Tibial nerve (tissue), 4 donors: ENCODE measurements at regions not wholly inside any gene's neighbourhood (a gene's known extent, or its start where the extent isn't known, plus 50 kb on each side); places are given as distances from the start of the nearest gene placed in this dataset.

Source experiments
- DNase-seq, 2 donors: peaks; one replicate each; pipeline ENCODE4 v3.0.0-alpha.2; 2019; ENCODE audit warnings: low spot score in 2 of 2
- H3K27ac ChIP-seq, 4 donors: fragments of 200-600 bp; sonication (generic) in 3 of 4; one replicate each; pipeline ENCODE4 v1.5.1; 2017 to 2019; ENCODE audit warnings: mild to moderate bottlenecking in 1 of 4
- H3K27me3 ChIP-seq, 2 donors: fragments of 200-600 bp; sonication (generic) in 1 of 2; one replicate each; pipeline versions ENCODE4 v1.5.1 to v1.6.0; 2017 to 2019
- H3K36me3 ChIP-seq, 3 donors: fragments of 200-600 bp; sonication (generic); one replicate each; pipeline ENCODE4 v1.5.1; 2018 to 2019
- H3K4me1 ChIP-seq, 4 donors: fragments of 200-600 bp; sonication (generic) in 3 of 4; one replicate each; pipeline ENCODE4 v1.5.1; 2017 to 2019
- H3K4me3 ChIP-seq, 4 donors: fragments of 200-600 bp; sonication (generic) in 3 of 4; one replicate each; pipeline ENCODE4 v1.5.1; 2017 to 2019; ENCODE audit warnings: mild to moderate bottlenecking in 1 of 4, moderate library complexity in 1 of 4
- H3K9me3 ChIP-seq, 4 donors: fragments of 200-600 bp; sonication (generic) in 3 of 4; one replicate each; pipeline ENCODE4 v1.5.1; 2017 to 2019
- EP300 ChIP-seq, 2 donors: sonication (generic); formaldehyde crosslinking; IDR thresholded peaks; one replicate each; pipeline ENCODE4 v1.6.1; 2017; ENCODE audit warnings: antibody characterized with exemption in 2 of 2, mild to moderate bottlenecking in 1 of 2
- POLR2A ChIP-seq, 2 donors: fragments of 450-650 bp; IDR thresholded peaks; one replicate each; pipeline ENCODE4 v1.6.1; 2017; ENCODE audit warnings: antibody characterized with exemption in 2 of 2, mild to moderate bottlenecking in 2 of 2, moderate library complexity in 2 of 2
- WGBS, 2 donors: methylation state at CpG; one replicate each; pipeline ENCODE4 v1.1.5; 2018; 5-methylcytosine and 5-hydroxymethylcytosine counted together
- TF ChIP-seq, protein P1 (sequence below), 5 experiments: fragments of 200-600 bp in 3 of 5; fragments of 450-650 bp in 2 of 5; sonication (generic) in 3 of 5; IDR thresholded peaks; one replicate each; pipeline ENCODE4 v1.5.1; 2016 to 2019; ENCODE audit warnings: antibody characterized with exemption in 5 of 5, mild to moderate bottlenecking in 3 of 5, moderate library complexity in 2 of 5

DNA sequence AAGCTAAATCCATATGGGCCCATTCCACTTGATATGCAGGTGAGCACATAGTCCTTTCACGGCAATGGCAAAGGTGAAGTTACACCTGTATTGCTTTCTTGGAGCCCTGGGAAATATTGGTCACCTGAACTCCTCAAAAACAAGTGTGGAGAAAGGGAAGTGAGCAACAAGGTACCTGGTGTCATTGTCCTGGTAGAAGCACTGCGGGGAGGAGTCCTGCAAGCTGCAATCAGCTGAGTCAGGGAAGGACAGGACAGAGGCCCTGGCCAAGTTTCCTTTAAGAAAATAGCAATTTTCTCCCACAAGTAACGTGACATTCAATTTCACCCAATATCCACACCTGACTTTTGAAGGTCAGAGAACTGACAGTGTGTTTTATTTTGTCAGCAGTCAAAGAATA, 389.1 kb downstream of the IRS2 start:
- no peak overlapping the region for H3K27ac ChIP-seq
- no peaks in the 10 kb centered on the region for H3K9me3 ChIP-seq
- TF ChIP-seq EP300 (IDR thresholded peaks at IDR 0.05): no peak
- H3K4me1 ChIP-seq: no peaks in the 10 kb centered on the region
- WGBS, 2 donors: 91 to 97% methylated on average over 3 of the region's 3 CpGs
- H3K36me3 ChIP-seq: no peaks in the 10 kb centered on the region
- DNase-seq: no peak
- no peaks in the 10 kb centered on the region for H3K27me3 ChIP-seq
- no peak overlapping the region for H3K4me3 ChIP-seq

DNA sequence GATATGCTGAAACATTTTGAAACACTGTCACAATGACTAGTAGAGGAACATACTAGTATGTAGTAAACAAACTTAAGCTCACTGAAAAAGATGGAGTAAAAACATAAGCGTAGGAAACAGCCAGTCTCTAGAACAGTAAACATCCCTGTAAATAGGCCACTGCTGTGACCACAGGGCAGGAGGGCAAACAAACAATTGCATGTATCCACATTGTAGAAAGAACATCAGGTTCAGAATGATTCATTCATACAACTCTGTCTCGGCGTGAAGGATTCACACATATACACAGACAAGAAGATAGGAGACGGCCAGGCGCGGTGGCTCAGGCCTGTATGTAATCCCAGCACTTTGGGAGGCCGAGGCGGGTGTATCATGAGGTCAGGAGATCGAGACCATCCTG, 390.1 kb downstream of the IRS2 start:
- DNase-seq: no peak
- Histone ChIP-seq H3K4me3 (no peak overlapping the region), H3K4me1 (no peaks in the 10 kb centered on the region), H3K36me3 (no peaks in the 10 kb centered on the region), H3K27me3 (no peaks in the 10 kb centered on the region), H3K27ac (no peak overlapping the region), H3K9me3 (no peaks in the 10 kb centered on the region)
- TF ChIP-seq POLR2A (IDR thresholded peaks at IDR 0.05) (no peak), EP300 (IDR thresholded peaks at IDR 0.05) (no peak)
- TF ChIP-seq, protein P1, sequence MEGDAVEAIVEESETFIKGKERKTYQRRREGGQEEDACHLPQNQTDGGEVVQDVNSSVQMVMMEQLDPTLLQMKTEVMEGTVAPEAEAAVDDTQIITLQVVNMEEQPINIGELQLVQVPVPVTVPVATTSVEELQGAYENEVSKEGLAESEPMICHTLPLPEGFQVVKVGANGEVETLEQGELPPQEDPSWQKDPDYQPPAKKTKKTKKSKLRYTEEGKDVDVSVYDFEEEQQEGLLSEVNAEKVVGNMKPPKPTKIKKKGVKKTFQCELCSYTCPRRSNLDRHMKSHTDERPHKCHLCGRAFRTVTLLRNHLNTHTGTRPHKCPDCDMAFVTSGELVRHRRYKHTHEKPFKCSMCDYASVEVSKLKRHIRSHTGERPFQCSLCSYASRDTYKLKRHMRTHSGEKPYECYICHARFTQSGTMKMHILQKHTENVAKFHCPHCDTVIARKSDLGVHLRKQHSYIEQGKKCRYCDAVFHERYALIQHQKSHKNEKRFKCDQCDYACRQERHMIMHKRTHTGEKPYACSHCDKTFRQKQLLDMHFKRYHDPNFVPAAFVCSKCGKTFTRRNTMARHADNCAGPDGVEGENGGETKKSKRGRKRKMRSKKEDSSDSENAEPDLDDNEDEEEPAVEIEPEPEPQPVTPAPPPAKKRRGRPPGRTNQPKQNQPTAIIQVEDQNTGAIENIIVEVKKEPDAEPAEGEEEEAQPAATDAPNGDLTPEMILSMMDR (IDR thresholded peaks at IDR 0.05): no peak
- WGBS, 2 donors: 89 to 90% methylated on average over 9 of the region's 9 CpGs

DNA sequence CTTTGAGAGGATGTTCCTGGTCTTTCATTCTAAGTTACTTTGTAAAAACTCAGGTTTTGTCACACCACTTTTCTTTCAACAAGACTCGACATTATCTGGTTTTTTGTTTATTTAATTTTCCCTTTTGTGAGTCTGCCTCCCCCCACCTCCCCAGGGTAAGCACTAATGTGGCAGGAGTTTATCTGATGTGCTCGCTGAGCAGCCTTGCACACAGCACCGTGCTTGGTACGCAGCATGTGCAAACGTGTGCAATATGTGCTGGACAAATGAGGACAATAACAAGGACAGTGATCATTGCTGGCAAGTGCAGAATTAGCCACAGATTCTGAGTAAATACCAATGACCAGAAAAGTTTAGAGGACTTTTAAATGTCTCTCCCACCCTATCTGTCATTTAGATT, 391.4 kb downstream of the IRS2 start:
- 63 to 84% methylated on average over 5 of the region's 5 CpGs for WGBS, 2 donors
- no peak overlapping the region for H3K4me3 ChIP-seq
- H3K36me3 ChIP-seq: no peaks in the 10 kb centered on the region
- DNase-seq: no peak
- no peaks in the 10 kb centered on the region for H3K27me3 ChIP-seq
- no peaks in the 10 kb centered on the region for H3K9me3 ChIP-seq
- no peak overlapping the region for H3K27ac ChIP-seq
- TF ChIP-seq, protein P1 (IDR thresholded peaks at IDR 0.05): no peak
- no peak for TF ChIP-seq EP300 (IDR thresholded peaks at IDR 0.05)
- no peak for TF ChIP-seq POLR2A (IDR thresholded peaks at IDR 0.05)
- H3K4me1 ChIP-seq: peaks cover 0 to 7% (median 3%) of the 10 kb centered on the region in 4 donors

DNA sequence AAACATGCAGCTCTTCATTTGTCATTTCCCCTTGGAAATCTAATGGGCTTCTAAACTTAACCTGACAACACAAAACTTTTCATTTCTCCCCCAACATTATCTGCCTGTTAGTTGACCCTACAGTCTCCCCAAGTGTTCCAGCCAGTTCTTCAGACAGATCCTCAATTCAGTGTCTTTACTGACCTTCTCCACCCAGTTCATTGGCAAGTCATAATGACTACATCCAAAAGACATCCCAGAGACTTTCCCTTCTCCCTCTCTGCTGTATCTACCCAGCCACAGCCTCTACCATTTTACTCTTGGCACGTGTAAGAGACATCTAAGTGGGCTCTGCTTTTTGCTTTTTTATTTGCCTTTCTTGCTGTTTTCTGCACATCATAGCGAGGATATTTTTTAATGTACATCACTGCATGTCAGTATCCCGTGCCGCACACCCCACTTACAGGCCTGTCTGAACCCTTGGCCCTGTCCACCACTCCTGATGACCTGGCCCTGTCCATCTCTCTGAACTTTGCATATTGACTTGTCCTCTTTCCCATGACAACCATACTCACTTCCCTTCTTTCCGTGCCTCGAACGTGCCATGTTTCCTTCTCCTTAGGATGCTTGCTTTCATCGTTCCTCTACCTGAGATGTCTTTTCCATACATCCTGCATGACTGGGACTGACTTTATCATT, 391.9 kb downstream of the IRS2 start:
- 88 to 89% methylated on average over 8 of the region's 8 CpGs for WGBS, 2 donors
- DNase-seq: no peak
- Histone ChIP-seq H3K36me3 (no peaks in the 10 kb centered on the region), H3K4me1 (peaks cover 0 to 10% (median 7%) of the 10 kb centered on the region in 4 donors), H3K9me3 (no peaks in the 10 kb centered on the region), H3K27me3 (no peaks in the 10 kb centered on the region), H3K27ac (no peak overlapping the region), H3K4me3 (no peak overlapping the region)
- TF ChIP-seq EP300 (IDR thresholded peaks at IDR 0.05): no peak
- TF ChIP-seq, protein P1 (IDR thresholded peaks at IDR 0.05): no peak
- TF ChIP-seq POLR2A (IDR thresholded peaks at IDR 0.05): no peak

DNA sequence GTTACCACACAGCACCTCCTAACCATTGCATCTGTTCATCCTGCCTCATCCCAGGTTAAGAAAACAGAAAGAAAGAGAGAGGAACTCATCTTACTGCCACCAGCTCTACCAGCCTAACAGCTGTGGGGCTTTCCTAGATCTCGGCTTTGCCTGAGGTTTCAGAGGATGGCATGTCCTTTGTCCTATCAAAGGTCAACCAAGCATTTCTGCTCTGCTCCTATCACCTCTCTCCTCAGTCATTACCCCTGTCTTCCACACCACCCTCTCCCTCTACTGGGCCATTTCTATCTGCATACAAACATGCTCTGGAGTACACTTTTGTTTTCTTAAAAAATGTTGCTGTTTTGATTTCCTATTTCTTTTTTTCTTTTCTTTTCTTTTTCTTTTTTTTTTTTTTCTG, 393.3 kb downstream of the IRS2 start:
- H3K27me3 ChIP-seq: no peaks in the 10 kb centered on the region
- no peaks in the 10 kb centered on the region for H3K36me3 ChIP-seq
- no peak for DNase-seq
- H3K9me3 ChIP-seq: no peaks in the 10 kb centered on the region
- peaks cover 0 to 13% (median 8%) of the 10 kb centered on the region in 4 donors for H3K4me1 ChIP-seq
- H3K27ac ChIP-seq: no peak overlapping the region
- 75 to 100% methylated on average over 1 of the region's 1 CpG for WGBS, 2 donors
- no peak for TF ChIP-seq POLR2A (IDR thresholded peaks at IDR 0.05)
- TF ChIP-seq EP300 (IDR thresholded peaks at IDR 0.05): no peak
- TF ChIP-seq, protein P1 (IDR thresholded peaks at IDR 0.05): no peak
- H3K4me3 ChIP-seq: no peak overlapping the region
